HG03575 (cell line): ENCODE measurements at regions not wholly inside any gene's neighbourhood (a gene's known extent, or its start where the extent isn't known, plus 50 kb on each side); places are given as distances from the start of the nearest gene placed in this dataset.

ENCODE experiments used
- ATAC-seq: cut with Tn5 transposase; IDR thresholded peaks from one replicate; pipeline ENCODE4 v1.9.1; 2021; ENCODE audit not compliant: unreplicated experiment, insufficient number of reproducible peaks, low FRiP score; ENCODE audit errors: extremely low read depth

DNA sequence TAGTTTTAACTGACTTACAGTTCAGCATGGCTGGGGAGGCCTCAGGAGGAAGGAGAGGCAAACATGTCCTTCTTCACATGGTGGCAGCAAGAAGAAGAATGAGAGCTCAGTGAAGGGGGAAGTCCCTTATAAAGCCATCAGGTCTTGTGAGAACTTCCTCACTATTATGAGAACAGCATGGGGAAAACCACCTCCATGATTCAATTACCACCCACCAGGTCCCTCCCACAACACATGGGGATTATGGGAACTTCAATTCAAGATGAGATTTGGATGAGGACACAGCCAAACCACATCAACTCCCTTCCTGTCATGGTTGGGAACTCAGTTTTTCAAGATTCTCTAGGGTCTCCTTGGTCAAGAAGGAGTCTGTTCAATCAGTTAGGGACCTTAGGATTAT lies 432.9 kb upstream of the CNTN5 start:
- no peak for ATAC-seq

DNA sequence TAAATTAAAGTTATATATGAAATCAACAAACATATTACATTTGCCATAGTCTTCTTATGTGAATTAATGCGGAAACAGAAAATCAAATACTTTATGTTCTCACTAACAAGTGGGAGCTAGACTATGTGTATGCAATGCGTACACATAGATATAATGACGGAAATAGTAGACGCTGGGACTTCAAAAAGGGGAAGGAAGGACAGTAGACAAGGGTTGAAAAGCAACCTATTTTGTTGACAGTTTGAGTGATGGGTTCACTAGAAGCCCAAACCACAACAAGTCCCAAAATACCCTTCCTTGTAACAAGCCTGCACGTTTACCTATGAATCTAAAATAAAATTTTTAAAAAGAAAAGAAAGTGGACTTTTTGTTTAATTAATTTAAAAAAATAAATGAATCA lies 430.8 kb upstream of the CNTN5 start:
- ATAC-seq = no peak

DNA sequence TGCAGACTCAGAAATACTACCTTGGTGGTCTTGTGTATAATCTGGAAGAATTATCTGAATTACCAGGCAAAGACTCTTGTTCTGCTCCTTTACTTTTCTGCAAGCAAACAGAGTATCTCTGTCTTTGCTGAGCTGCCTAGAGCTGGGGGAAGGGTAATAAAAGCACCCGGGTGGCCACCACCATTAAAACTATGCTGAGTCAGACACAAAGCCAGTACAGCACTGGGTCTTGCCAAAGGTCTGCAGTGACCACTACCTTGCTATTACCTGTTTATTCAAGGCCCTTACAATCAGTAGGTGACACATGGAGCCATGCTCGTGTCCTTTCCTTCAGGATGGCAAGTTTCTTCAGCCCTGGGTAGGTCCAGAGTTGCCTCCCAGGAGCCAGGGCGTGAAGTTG lies 420.6 kb upstream of the CNTN5 start:
- ATAC-seq = no peak

DNA sequence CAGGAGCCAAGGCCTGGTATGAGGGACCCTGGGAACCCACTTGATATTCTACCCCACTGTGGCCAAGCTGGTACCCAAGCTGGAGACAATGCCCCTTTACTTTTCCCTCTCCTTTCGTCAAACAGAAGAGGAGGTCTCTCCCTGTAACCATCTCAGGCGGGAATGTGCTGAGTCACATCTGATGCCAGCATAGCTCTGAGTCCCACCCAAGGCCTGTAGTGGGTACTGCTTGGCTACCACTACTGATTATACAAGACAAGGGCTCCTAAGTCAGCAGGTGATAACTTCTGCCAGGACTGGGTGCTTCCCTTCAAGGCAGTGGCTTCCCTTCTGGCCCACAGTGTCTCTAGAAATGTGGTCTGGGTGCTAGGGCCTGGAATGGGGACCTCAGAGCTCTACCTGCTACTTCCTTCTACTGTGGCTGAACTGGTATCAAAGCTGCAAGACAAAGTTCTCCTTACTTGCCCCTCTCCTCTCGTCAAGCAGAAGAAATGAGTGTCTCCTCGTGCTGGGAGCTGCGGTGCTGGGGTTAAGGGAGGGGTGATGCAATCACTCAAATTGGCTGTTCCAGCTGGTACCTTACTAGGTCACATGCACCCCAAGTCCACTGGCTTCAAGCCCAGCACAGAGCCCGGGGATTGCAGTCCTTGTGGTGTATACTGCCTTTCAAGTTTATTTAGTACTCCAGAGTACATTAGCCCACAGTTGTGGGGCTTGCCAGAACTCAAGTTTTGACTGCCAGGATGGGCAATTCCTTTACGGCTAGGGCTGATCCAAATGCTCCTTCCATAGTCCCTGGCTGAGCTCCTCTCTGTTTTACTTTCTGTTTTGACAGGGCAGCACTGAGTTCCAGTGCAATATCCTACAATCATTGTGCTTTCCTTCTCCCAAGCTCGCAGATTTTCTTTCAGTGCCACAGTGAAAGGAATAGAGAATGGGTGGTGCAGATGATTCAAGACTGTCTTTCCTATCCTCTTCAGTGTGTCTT lies 419.7 kb upstream of the CNTN5 start:
- no peak for ATAC-seq

DNA sequence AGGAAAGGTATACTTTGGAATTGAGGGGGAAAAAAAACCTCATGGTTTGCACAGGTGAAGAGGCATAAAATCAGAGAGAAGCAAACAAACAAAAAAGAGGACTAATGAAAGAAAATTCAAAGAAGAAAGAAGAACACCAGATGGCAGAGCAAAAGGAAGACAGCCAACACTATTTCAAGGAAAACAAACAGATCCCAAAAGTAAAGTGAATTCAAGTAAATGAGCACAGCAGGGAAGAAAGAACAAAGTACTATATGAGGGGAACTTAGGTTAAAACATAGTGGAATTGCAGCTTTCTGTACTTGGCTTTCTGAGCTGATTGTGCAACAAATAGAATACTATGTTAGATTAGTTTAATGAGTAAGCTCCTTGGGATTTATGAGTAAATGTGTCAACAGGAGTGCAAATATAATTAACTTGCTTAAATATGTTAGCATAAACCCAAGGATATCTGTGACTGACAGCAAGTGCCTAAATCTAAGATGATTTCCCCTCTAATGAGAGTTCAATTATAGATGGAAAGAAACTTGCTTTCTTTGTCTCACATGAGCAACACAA lies 404.6 kb upstream of the CNTN5 start:
- no peak for ATAC-seq

DNA sequence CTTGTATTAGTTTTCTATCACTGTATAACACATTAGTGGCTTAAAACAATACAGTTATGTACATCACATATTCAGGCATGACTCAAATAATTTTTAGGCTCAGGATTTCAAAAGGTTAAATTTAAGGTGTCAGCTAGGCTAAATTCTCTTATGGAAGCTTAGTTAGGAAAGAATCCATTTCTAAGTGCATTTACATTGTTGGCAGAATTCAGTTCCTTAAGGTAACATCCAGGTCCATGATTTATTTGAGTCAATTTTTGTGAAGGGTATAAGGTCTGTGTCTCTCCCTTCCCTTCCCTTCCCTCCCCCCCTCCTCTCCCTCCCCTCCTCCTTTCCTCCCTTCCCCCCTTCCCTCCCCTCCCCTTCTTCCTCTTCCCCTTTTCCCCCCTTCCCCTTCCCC lies 399.0 kb upstream of the CNTN5 start:
- no peak for ATAC-seq

DNA sequence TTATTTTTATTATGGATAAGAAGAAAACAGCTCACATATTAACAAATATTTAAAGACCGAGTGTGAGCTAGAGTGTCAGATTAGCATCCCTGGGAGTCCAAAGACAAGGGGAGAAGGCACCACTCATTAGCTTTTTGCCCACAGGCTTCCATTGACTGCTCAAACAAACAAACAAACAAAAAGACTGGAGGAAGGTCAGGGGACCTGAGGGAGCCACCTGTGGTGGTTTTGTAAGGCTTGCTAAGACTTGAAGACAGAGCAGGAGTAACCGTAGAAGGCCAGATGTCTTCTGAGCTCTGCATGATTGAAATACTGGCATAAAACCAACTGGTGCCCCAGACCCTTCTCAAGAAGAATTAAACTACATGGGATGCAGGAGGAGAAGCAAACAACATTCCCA lies 395.2 kb upstream of the CNTN5 start:
- ATAC-seq = no peak

DNA sequence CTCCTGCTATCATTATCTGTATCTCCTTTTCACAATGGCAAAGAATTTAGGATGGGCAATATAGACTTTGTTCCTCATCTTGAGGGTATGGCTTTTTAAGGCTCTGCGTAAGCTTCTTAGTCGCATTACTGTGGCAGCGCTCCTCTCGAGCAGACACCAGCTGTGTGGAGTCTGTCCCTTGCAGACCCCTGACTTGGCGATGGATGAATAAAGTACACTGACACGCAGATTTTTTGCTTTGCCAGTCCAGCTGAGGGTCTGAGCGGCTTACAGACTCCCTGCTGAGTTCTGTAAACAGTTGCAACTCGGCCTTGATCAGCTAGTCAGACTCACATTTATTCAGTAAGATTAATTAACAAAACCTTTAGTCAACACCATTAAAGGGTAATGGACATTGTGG lies 390.0 kb upstream of the CNTN5 start:
- ATAC-seq = no peak

DNA sequence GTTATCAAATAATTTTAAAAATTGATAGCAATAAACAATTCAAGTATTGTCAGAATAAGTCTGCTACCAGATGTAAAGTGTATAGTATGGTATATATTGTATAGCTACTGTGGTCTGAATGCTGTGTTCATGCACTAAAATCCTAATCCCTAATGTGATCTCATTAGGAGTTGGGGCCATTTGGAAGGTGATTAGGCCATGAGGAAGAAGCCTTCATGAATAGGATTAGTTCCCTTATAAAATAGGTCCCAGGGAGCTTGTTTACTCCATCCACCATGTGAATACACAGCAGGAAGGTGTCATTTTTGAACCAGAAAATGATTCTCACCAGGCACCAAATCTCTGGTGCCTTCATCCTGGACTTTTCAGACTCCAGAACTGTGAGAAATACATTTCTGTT lies 363.0 kb upstream of the CNTN5 start:
- ATAC-seq = no peak

DNA sequence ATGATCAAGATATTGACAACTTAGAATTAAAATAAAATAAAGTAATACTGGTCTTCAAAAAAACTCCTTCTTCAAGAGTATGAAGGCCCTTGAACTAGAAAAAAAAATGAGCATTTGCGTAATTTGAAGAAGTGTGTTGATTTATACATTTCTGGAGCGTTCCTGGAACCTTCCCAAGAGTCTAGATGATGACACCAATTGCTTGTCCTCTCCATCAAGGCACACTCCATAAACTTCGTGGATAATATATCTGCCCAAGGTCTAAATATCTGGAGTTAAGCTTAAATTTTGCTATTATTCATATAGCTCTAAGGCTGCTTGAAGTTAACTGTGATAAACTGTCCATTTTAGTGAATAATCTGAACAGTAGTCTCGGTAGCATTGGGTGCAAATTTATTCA lies 361.3 kb upstream of the CNTN5 start:
- no peak for ATAC-seq

DNA sequence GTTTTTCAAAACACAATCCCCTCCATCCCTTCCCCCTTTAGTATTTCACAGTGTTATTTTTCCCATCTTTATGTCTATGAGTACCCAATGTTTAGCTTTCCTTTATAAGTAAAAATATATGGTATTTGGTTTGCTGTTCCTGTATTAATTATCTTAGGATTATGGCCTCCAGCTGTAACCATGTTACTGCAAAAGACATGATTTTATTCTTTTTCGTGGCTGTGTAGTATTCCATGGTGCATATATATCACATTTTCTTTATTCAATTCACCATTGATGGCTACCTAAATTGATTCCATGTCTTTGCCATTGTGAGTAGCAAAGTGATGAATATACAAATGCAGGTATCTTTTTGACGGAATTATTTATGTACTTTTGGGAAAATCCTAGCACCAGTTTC lies 346.4 kb upstream of the CNTN5 start:
- no peak for ATAC-seq

DNA sequence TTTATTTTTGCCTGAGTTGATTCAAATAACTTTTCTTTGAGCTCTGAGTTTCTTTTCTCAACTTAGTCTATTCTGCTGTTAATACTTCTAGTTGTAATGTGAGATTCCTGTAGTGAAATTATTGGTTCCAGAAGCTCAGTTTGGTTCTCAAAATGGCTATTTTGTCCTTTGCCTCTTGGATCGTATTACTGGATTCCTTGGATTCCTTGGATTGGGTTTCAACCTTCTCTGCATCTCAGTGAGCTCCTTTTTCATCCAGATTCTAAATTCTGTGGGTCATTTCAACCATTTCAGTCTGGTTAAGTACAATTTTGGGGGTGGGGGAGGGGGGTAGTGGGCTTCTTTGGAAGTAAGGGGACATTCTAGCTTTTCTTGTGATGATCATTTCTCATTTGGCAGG lies 341.1 kb upstream of the CNTN5 start:
- ATAC-seq = no peak

DNA sequence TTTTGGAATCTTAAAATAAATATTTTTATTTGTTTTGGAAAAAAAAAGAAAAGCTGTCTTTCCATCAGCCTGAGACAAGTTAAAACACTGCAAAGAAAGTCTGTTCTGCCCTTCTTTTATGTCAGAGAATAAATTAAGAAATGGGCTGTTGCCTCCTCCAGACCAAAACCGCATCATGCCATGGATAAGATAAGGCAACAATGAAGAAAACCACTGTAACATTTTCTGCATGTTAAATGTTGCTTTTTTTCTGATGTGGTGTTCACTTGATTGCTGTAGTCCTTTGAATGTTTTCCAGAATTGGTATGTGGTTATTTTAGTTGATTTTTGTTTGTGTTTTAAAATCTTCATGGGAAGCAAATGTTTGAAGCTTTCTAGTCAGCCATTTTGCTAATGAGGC lies 319.2 kb upstream of the CNTN5 start:
- no peak for ATAC-seq

DNA sequence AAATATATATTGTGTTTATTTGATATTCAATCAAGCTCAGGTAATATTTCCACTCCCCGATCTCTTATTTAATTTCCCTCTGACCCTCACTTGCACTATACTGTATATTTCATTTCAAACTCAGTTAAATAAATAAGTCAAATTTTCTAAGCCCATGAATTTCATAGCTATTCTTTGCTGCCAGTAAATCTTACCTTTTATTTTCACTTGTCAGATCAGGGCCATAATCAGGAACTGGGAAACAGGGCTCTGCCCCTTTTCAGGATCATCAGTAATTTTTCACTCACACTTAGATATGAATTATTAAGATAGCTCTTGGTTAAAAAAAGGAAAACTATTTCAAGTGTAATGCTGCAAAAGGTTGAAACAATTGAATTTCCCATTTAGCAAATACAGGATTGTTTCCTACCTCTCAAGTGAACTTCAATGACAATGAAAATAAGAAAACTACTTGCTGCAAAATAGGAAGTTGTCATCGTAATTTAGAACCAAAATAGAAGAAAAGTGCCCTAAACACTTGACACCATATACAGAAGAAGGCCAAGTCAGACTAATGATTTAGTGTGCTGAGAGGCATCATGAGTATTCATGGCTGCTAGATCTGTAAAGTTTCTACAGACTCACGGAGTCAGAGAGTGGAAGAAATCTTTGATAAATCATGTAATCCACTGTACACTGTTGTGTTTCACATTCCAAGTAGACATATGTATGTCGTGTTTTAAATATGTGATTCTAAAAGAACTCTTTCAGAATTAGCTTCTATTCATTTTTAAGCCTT lies 316.8 kb upstream of the CNTN5 start:
- no peak for ATAC-seq

DNA sequence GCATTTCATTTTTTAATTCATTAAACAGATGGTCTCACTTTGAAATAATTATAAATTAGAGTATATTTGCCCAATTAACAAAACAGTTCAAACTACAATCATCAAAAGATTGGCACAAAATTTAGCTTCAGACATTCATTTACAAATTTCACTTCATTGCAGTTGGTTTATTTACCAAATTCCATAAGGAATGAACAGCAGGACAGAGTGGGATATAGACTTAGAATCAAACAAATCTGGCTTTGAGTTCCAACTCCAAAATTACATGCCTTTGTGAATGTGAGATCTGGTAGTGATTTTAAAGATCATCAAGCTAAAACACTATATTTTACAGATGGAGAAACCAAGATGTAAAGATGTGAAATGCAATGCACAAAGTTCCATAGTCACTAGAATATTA lies 310.7 kb upstream of the CNTN5 start:
- ATAC-seq = no peak

DNA sequence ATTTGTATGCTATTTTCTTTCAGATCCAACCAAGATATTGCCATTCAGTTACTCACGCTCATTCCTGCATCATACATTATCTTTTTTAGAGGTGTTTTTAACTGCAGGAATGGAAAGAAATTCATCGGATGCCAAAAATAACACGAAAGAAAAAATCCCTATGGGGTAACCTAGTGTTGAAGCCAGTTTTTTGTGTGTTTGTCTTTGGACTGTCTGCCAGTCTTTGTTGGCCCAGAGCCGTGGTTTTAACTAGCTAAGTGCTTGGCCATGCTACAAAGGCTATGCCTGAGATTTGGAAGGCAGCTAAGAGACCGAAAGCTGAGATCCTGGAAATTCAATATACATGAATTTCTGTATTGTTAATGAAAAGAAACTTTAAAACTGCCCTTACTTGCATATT lies 309.8 kb upstream of the CNTN5 start:
- ATAC-seq = no peak

DNA sequence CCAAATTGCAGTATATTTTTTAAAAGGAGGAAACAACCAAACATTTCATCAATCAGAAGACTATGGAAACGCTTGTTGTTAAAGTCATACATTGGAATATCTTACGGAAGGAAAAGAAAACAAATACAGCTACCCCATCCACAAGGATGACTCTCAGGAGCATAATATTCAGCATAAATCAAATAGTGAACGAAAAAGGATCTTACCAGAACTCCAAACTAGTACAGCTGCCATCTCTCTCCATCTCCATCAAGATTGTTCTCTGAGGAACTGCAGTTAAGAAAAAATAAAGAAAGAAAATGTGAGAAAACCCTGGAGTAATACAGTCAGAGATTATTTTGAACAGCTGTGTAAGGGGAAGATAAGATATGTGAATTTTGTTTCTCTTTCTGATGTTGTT lies 299.8 kb upstream of the CNTN5 start:
- no peak for ATAC-seq

DNA sequence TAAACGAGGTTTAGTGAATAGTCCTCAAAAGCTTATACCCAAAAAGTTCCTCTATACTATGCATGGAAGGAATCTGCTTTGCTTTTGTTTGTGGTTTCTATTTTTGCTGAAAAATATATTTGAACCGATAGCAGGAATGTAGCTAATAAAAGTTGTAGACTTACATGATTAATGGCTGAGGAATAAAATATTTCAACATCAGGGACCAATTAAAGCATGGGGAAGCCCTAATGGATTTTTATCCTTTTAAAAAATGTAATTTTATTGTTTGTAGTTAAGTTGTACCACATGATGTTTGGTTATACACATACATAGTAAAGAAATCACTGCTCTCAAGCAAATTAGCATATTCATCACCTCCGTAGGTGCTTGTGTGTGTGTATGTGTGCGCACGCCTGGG lies 295.3 kb upstream of the CNTN5 start:
- ATAC-seq = no peak

DNA sequence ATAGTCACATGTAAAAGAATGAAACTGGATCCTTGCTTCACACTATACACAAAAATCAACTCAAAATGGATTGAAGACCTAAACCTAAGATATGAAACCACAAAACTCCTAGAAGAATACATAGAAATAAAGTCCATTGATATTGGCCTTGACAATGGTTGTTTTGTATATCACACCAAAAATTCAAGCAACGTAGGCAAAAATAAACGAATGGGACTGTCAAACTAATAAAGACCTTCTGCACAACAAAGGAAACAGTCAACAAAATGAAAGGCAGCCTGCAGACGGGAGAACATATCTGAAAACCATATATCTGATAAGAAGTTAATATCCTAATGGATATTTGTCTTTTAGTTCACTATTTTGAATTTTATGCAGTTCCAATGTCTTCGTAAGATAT lies 292.3 kb upstream of the CNTN5 start:
- no peak for ATAC-seq

DNA sequence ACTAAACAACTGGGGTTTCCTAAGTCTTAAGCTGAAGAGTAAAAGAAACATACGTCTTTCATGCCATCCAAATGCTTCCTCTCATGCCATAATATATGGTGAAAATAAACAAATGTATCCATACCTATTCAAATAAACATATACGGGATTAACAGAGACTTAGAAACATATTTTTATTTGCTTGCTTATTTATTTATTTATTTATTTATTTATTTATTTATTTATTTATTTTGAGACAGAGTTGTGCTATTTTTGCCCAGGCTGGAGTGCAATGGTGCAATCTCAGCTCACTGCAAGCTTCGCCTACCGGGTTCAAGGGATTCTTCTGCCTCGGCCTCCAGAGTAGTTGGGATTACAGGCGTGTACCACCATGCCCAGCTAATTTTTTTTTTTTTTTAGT lies 291.6 kb upstream of the CNTN5 start:
- ATAC-seq = no peak
